H1 (cell line): ENCODE measurements at regions not wholly inside any gene's neighbourhood (a gene's known extent, or its start where the extent isn't known, plus 50 kb on each side); places are given as distances from the start of the nearest gene placed in this dataset.
A peak's percentile ranks its signal among the peaks of the same experiment; 100 is the strongest.

Experiments
- CTCF ChIA-PET: fragments of 300-600 bp; sonication (Branson Sonifier 250); formaldehyde crosslinking; loops from one replicate; lab custom pipeline; 2021; ENCODE audit not compliant: partially characterized antibody; lab: Charles Lee
- POLR2A ChIA-PET: fragments of 300-600 bp; sonication (Branson Sonifier 250); formaldehyde crosslinking; loops from one replicate; lab custom pipeline; 2021; ENCODE audit warnings: inconsistent platforms; ENCODE audit not compliant: partially characterized antibody; lab: Charles Lee
- DNase-seq, 2 experiments: peaks; one replicate each; pipeline versions ENCODE4 v3.0.0 to v3.0.0-alpha.2; 2010 to 2022; ENCODE audit warnings: low spot score in 2 of 2, low read depth in 1 of 2, mixed read lengths in 1 of 2
- FAIRE-seq: peaks from 2 replicates; lab custom pipeline; 2011; peaks lifted over from hg19 to GRCh38; lab: Jason Lieb, UNC
- H2AFZ ChIP-seq: 2 replicates; pipeline ENCODE4 v1.8.1; 2012; ENCODE audit warnings: low read length, inconsistent platforms
- H2AK5ac ChIP-seq: 2 replicates; pipeline ENCODE4 v1.6.1; 2013; ENCODE audit warnings: low read depth, low read length
- H2BK120ac ChIP-seq: replicated peaks from 2 replicates; pipeline ENCODE3; 2013; ENCODE audit warnings: low read depth, low read length, inconsistent platforms
- H2BK12ac ChIP-seq: 2 replicates; pipeline ENCODE4 v1.6.1; 2013; ENCODE audit warnings: low read depth, low read length
- H2BK15ac ChIP-seq: 2 replicates; pipeline ENCODE4 v1.6.1; 2013; ENCODE audit warnings: low read length
- H2BK20ac ChIP-seq: 2 replicates; pipeline ENCODE4 v1.6.1; 2013; ENCODE audit warnings: low read length
- H2BK5ac ChIP-seq: 2 replicates; pipeline ENCODE4 v1.6.1; 2013; ENCODE audit warnings: low read depth, low read length
- H3K14ac ChIP-seq: 2 replicates; pipeline ENCODE4 v1.6.1; 2013; ENCODE audit warnings: inconsistent platforms; ENCODE audit not compliant: insufficient read length
- H3K18ac ChIP-seq: 2 replicates; pipeline ENCODE4 v1.6.1; 2013; ENCODE audit warnings: low read length; ENCODE audit errors: extremely low read depth
- H3K23ac ChIP-seq: 2 replicates; pipeline ENCODE4 v1.6.1; 2013; ENCODE audit warnings: inconsistent platforms; ENCODE audit not compliant: insufficient read length
- H3K23me2 ChIP-seq: 2 replicates; pipeline ENCODE4 v1.6.1; 2013; ENCODE audit warnings: low read depth, low read length
- H3K27ac ChIP-seq: 2 replicates; pipeline ENCODE4 v1.6.1; 2011; ENCODE audit warnings: low read depth, low read length, inconsistent platforms
- H3K27me3 ChIP-seq, 4 experiments: replicated peaks in 1 of 4; 1 replicate in 1 of 4; 2 replicates in 3 of 4; pipeline versions ENCODE4 v1.6.1 to v1.8.1; 2011 to 2013; ENCODE audit warnings: low read length in 3 of 4, mild to moderate bottlenecking in 3 of 4, inconsistent platforms in 2 of 4, mixed read lengths in 2 of 4, moderate library complexity in 1 of 4; ENCODE audit not compliant: control insufficient read depth in 3 of 4, insufficient read depth in 3 of 4; ENCODE audit errors: extremely low read depth in 1 of 4
- H3K36me3 ChIP-seq, 4 experiments: 2 replicates each; pipeline versions ENCODE4 v1.6.1 to v1.8.1; 2011 to 2013; ENCODE audit warnings: mild to moderate bottlenecking in 4 of 4, low read length in 3 of 4, moderate library complexity in 2 of 4, control low read depth in 1 of 4, inconsistent platforms in 1 of 4; ENCODE audit not compliant: insufficient read depth in 4 of 4, control insufficient read depth in 2 of 4
- H3K4ac ChIP-seq: replicated peaks from 2 replicates; pipeline ENCODE3; 2013; ENCODE audit warnings: low read length, low read depth, mixed read lengths, inconsistent platforms; ENCODE audit not compliant: insufficient read length
- H3K4me1 ChIP-seq, 4 experiments: replicated peaks in 1 of 4; 1 replicate in 1 of 4; 2 replicates in 3 of 4; pipeline versions ENCODE4 v1.6.1 to v1.8.1; 2011 to 2013; ENCODE audit warnings: low read length in 3 of 4, inconsistent platforms in 2 of 4, mixed read lengths in 1 of 4; ENCODE audit not compliant: insufficient read depth in 4 of 4, control insufficient read depth in 3 of 4
- H3K4me2 ChIP-seq, 2 experiments: 2 replicates each; pipeline versions ENCODE4 v1.6.1 to v1.8.1; 2011 to 2013; ENCODE audit warnings: low read depth in 2 of 2, low read length in 2 of 2, control low read depth in 1 of 2, inconsistent platforms in 1 of 2, mild to moderate bottlenecking in 1 of 2; ENCODE audit not compliant: insufficient read depth in 1 of 2
- H3K4me3 ChIP-seq, 4 experiments: fragments of 200-600, 300-600 bp in 1 of 4; sonication (generic), shearing (Covaris generic), sonication (Bioruptor Twin) in 1 of 4; 2 replicates each; pipeline versions ENCODE4 v1.5.1 to v1.8.1; 2011 to 2016; ENCODE audit warnings: low read length in 4 of 4, low read depth in 3 of 4, control low read depth in 2 of 4, inconsistent platforms in 2 of 4, mild to moderate bottlenecking in 2 of 4, mixed read lengths in 1 of 4, moderate library complexity in 1 of 4; ENCODE audit not compliant: insufficient read depth in 2 of 4; ENCODE audit errors: extremely low read depth in 1 of 4
- H3K56ac ChIP-seq: replicated peaks from 2 replicates; pipeline ENCODE3; 2013; ENCODE audit warnings: low read depth, mild to moderate bottlenecking, mixed read lengths, low read length, inconsistent platforms; ENCODE audit not compliant: insufficient read length
- H3K79me1 ChIP-seq: 2 replicates; pipeline ENCODE4 v1.6.1; 2013; ENCODE audit warnings: low read depth, low read length, control low read depth
- H3K79me2 ChIP-seq, 2 experiments: 2 replicates each; pipeline versions ENCODE4 v1.6.1 to v1.8.1; 2012 to 2013; ENCODE audit warnings: low read length in 2 of 2, mild to moderate bottlenecking in 2 of 2, inconsistent platforms in 1 of 2; ENCODE audit not compliant: insufficient read depth in 2 of 2, control insufficient read depth in 1 of 2
- H3K9ac ChIP-seq, 4 experiments: replicated peaks in 1 of 4; 1 replicate in 1 of 4; 2 replicates in 3 of 4; pipeline versions ENCODE4 v1.6.1 to v1.8.1; 2011 to 2013; ENCODE audit warnings: low read depth in 3 of 4, low read length in 3 of 4, control low read depth in 2 of 4, mild to moderate bottlenecking in 2 of 4, moderate library complexity in 2 of 4, inconsistent platforms in 1 of 4; ENCODE audit errors: extremely low read depth in 1 of 4
- H3K9me3 ChIP-seq, 2 experiments: 2 replicates each; pipeline versions ENCODE4 v1.6.1 to v1.8.1; 2012 to 2013; ENCODE audit warnings: mild to moderate bottlenecking in 2 of 2, moderate library complexity in 2 of 2, control low read depth in 1 of 2, inconsistent platforms in 1 of 2, low read depth in 1 of 2, low read length in 1 of 2, mixed read lengths in 1 of 2; ENCODE audit not compliant: insufficient read depth in 2 of 2
- H4K20me1 ChIP-seq, 2 experiments: replicated peaks in 1 of 2; 2 replicates each; pipeline versions ENCODE3 to v1.8.1; 2011 to 2013; ENCODE audit warnings: inconsistent platforms in 2 of 2, low read length in 2 of 2, mild to moderate bottlenecking in 1 of 2; ENCODE audit not compliant: insufficient read depth in 2 of 2, control insufficient read depth in 1 of 2
- H4K5ac ChIP-seq: 2 replicates; pipeline ENCODE4 v1.6.1; 2013; ENCODE audit warnings: low read length, low read depth, mixed read lengths, inconsistent platforms; ENCODE audit not compliant: insufficient read length
- H4K8ac ChIP-seq: 2 replicates; pipeline ENCODE4 v1.8.0; 2013; ENCODE audit warnings: mild to moderate bottlenecking, moderate library complexity, low read length, inconsistent platforms; ENCODE audit not compliant: insufficient read depth; ENCODE audit errors: extremely low read depth
- H4K91ac ChIP-seq: replicated peaks from 2 replicates; pipeline ENCODE3; 2013; ENCODE audit warnings: low read length, mixed read lengths, inconsistent platforms; ENCODE audit not compliant: insufficient read length
- EGR1 ChIP-seq: IDR thresholded peaks from 2 replicates; pipeline ENCODE4 v1.6.1; 2011; ENCODE audit warnings: low read depth, low read length, borderline replicate concordance
- JUND ChIP-seq: IDR thresholded peaks from 2 replicates; pipeline ENCODE4 v1.6.1; 2011; ENCODE audit warnings: mild to moderate bottlenecking, improper control_type of control experiment, low read length
- POLR2A ChIP-seq, 2 experiments: IDR thresholded peaks; 1 replicate in 1 of 2; 2 replicates in 1 of 2; pipeline ENCODE4 v1.6.1; 2011; ENCODE audit warnings: low read depth in 2 of 2, low read length in 2 of 2, mild to moderate bottlenecking in 2 of 2; ENCODE audit errors: control extremely low read depth in 1 of 2
- SAP30 ChIP-seq: fragments of 300-600 bp; sonication (generic); IDR thresholded peaks from 2 replicates; pipeline ENCODE4 v1.7.1; 2012; ENCODE audit warnings: low read length, moderate library complexity, mild to moderate bottlenecking, inconsistent platforms; ENCODE audit not compliant: insufficient read depth, insufficient replicate concordance
- SIRT6 ChIP-seq: IDR thresholded peaks from one replicate; pipeline ENCODE4 v1.7.1; 2012; ENCODE audit warnings: low read length, inconsistent platforms
- SRF ChIP-seq: IDR thresholded peaks from 2 replicates; pipeline ENCODE4 v1.6.1; 2011; ENCODE audit warnings: mild to moderate bottlenecking, low read depth, low read length, moderate library complexity
- WGBS, 2 experiments: shearing (Covaris generic) in 1 of 2; methylation state at CpG; one replicate each; pipeline versions ENCODE4 v1.1.6 to v1.1.7; 2013 to 2015; ENCODE audit warnings: low lambda C conversion rate in 2 of 2, mixed read lengths in 2 of 2, inconsistent platforms in 1 of 2, low coverage in 1 of 2, missing lambda C conversion rate in 1 of 2; ENCODE audit not compliant: insufficient replicate concordance in 2 of 2, insufficient coverage in 1 of 2, insufficient read length in 1 of 2; ENCODE audit errors: extremely low coverage in 1 of 2, missing lambda C conversion rate in 1 of 2; 5-methylcytosine and 5-hydroxymethylcytosine counted together

GRCh38 chr5:118196229-118196628 lies 792.1 kb downstream of the DTWD2 start:
- H3K4me3 ChIP-seq: no peak overlapping the region
- 70% methylated on average over 2 of the region's 2 CpGs; no CpG with 5 or more reads in 1 of the 2 experiments for WGBS, 2 experiments
- no peak overlapping the region for H2BK5ac ChIP-seq
- no peaks in the 10 kb centered on the region for H3K27me3 ChIP-seq
- H3K23ac ChIP-seq: no peak overlapping the region
- H3K18ac ChIP-seq: no peak overlapping the region
- no peak overlapping the region for H2BK12ac ChIP-seq
- no peaks in the 10 kb centered on the region for H3K9me3 ChIP-seq
- no peak overlapping the region for H3K14ac ChIP-seq
- peaks cover 0 to 3% (median 1%) of the 10 kb centered on the region in 4 experiments; a peak in 2 of 7 replicates for H3K4me1 ChIP-seq
- H4K91ac ChIP-seq: no peak overlapping the region
- H4K5ac ChIP-seq: no peak overlapping the region
- H2BK20ac ChIP-seq: no peak overlapping the region
- ChIA-PET CTCF (no interaction called here), POLR2A (no interaction called here)
- H4K8ac ChIP-seq: no peak overlapping the region
- no peak overlapping the region for H3K56ac ChIP-seq
- no peak overlapping the region for H3K27ac ChIP-seq
- no peak overlapping the region for H2AK5ac ChIP-seq
- no peak for DNase-seq
- no peak overlapping the region for H2BK120ac ChIP-seq
- no peak for FAIRE-seq
- H3K4me2 ChIP-seq: peak overlapping the region in 1 of 2 experiments; percentile 26; a peak in 1 of 4 replicates
- H3K36me3 ChIP-seq: no peaks in the 10 kb centered on the region
- H4K20me1 ChIP-seq: no peaks in the 10 kb centered on the region
- H3K79me2 ChIP-seq: no peaks in the 10 kb centered on the region
- no peak overlapping the region for H2AFZ ChIP-seq
- H3K23me2 ChIP-seq: no peaks in the 10 kb centered on the region
- H3K4ac ChIP-seq: no peak overlapping the region
- no peak overlapping the region for H2BK15ac ChIP-seq
- no peak overlapping the region for H3K9ac ChIP-seq
- no peaks in the 10 kb centered on the region for H3K79me1 ChIP-seq
- TF ChIP-seq POLR2A (IDR thresholded peaks at IDR 0.05; ENCODE audit: control extremely low read depth in 1 of 2, low read depth in 2 of 2, low read length in 2 of 2) (no peak), JUND (no peak), EGR1 (no peak), SIRT6 (no peak), SRF (no peak), SAP30 (no peak)
